ENCODE measurements at regions not wholly inside any gene's neighbourhood (a gene's known extent, or its start where the extent isn't known, plus 50 kb on each side); places are given as distances from the start of the nearest gene placed in this dataset.
"Not testable (repeated sequence)": the region's sequence is repeated elsewhere in the genome, so short reads cannot be mapped to it uniquely, and the experiment has no call there.

- no peak for DNase-seq (ENCODE audit: low read depth)
Measured at GRCh38 chr7:39758234-39758970, 135.0 kb downstream of the RALA start.

GRCh38 chr7:39761449-39761848, 138.1 kb downstream of the RALA start:
- DNase-seq (ENCODE audit: low read depth): no peak

GRCh38 chr7:39762466-39762865, 139.1 kb downstream of the RALA start:
- not testable (repeated sequence) for DNase-seq (ENCODE audit: low read depth)

GRCh38 chr7:39762881-39763280, 139.5 kb downstream of the RALA start:
- DNase-seq (ENCODE audit: low read depth): not testable (repeated sequence)

GRCh38 chr7:39765833-39766232, 142.5 kb downstream of the RALA start:
- DNase-seq (ENCODE audit: low read depth): not testable (repeated sequence)

GRCh38 chr7:39768439-39768838, 145.1 kb downstream of the RALA start:
- not testable (repeated sequence) for DNase-seq (ENCODE audit: low read depth)

GRCh38 chr7:39774341-39774851, 151.0 kb downstream of the RALA start:
- not testable (repeated sequence) for DNase-seq (ENCODE audit: low read depth)

- DNase-seq (ENCODE audit: low read depth): not testable (repeated sequence)
Measured at GRCh38 chr7:39781557-39781956, 158.2 kb downstream of the RALA start.

- DNase-seq (ENCODE audit: low read depth): not testable (repeated sequence)
Measured at GRCh38 chr7:39786440-39786839, 163.1 kb downstream of the RALA start.

GRCh38 chr7:39791035-39791434, 159.0 kb upstream of the CDK13 start:
- not testable (repeated sequence) for DNase-seq (ENCODE audit: low read depth)

GRCh38 chr7:39791911-39792310, 158.1 kb upstream of the CDK13 start:
- DNase-seq (ENCODE audit: low read depth): not testable (repeated sequence)

- not testable (repeated sequence) for DNase-seq (ENCODE audit: low read depth)
Measured at GRCh38 chr7:39793026-39793425, 157.0 kb upstream of the CDK13 start.

GRCh38 chr7:39793851-39794250, 156.2 kb upstream of the CDK13 start:
- DNase-seq (ENCODE audit: low read depth): not testable (repeated sequence)

GRCh38 chr7:39796947-39797346, 153.1 kb upstream of the CDK13 start:
- not testable (repeated sequence) for DNase-seq (ENCODE audit: low read depth)

GRCh38 chr7:39798077-39798476, 152.0 kb upstream of the CDK13 start:
- DNase-seq (ENCODE audit: low read depth): not testable (repeated sequence)

- DNase-seq (ENCODE audit: low read depth): no peak
Measured at GRCh38 chr7:39808796-39809481, 141.1 kb upstream of the CDK13 start.

GRCh38 chr7:39810204-39810642, 139.8 kb upstream of the CDK13 start:
- no peak for DNase-seq (ENCODE audit: low read depth)

- DNase-seq (ENCODE audit: low read depth): no peak
Measured at GRCh38 chr7:39810710-39811109, 139.3 kb upstream of the CDK13 start.

GRCh38 chr7:39811161-39811614, 138.9 kb upstream of the CDK13 start:
- DNase-seq (ENCODE audit: low read depth): no peak

GRCh38 chr7:39816462-39817060, 133.5 kb upstream of the CDK13 start:
- no peak for DNase-seq (ENCODE audit: low read depth)

- no peak for DNase-seq (ENCODE audit: low read depth)
Measured at GRCh38 chr7:39819514-39819913, 130.5 kb upstream of the CDK13 start.

GRCh38 chr7:39824456-39825200, 125.4 kb upstream of the CDK13 start:
- DNase-seq (ENCODE audit: low read depth): no peak

Data from stimulated activated CD8-positive, alpha-beta memory T cell treated with anti-CD3 and anti-CD28 coated beads, Interleukin-7, amount 100 ng/mL, for 24 hours (primary cell).